ENCODE measurements at regions not wholly inside any gene's neighbourhood (a gene's known extent, or its start where the extent isn't known, plus 50 kb on each side); places are given as distances from the start of the nearest gene placed in this dataset.

- TF ChIP-seq, protein P1, sequence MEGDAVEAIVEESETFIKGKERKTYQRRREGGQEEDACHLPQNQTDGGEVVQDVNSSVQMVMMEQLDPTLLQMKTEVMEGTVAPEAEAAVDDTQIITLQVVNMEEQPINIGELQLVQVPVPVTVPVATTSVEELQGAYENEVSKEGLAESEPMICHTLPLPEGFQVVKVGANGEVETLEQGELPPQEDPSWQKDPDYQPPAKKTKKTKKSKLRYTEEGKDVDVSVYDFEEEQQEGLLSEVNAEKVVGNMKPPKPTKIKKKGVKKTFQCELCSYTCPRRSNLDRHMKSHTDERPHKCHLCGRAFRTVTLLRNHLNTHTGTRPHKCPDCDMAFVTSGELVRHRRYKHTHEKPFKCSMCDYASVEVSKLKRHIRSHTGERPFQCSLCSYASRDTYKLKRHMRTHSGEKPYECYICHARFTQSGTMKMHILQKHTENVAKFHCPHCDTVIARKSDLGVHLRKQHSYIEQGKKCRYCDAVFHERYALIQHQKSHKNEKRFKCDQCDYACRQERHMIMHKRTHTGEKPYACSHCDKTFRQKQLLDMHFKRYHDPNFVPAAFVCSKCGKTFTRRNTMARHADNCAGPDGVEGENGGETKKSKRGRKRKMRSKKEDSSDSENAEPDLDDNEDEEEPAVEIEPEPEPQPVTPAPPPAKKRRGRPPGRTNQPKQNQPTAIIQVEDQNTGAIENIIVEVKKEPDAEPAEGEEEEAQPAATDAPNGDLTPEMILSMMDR (IDR thresholded peaks at IDR 0.05; ENCODE audit: low read depth, low read length) = no peak
- Histone ChIP-seq H3K27ac (ENCODE audit: low read depth, low read length) (no peak overlapping the region), H3K9me3 (ENCODE audit: control insufficient read depth, insufficient read depth, low read length) (no peaks in the 10 kb centered on the region; the same call in 1 of the 2 replicates), H3K4me3 (ENCODE audit: low read depth, low read length) (no peak overlapping the region), H3K27me3 (ENCODE audit: control insufficient read depth, insufficient read depth, low read length) (no peaks in the 10 kb centered on the region)
- CTCF ChIA-PET = no interaction called here
- DNase-seq (ENCODE audit: low read depth, low spot score) = no peak
- POLR2A ChIA-PET = no interaction called here
Observed at GRCh38 chr18:72637299-72637698, 93.2 kb upstream of the CBLN2 start.

- TF ChIP-seq, protein P1 (IDR thresholded peaks at IDR 0.05; ENCODE audit: low read depth, low read length) = no peak
- CTCF ChIA-PET = no interaction called here
- no peak overlapping the region for H3K4me3 ChIP-seq (ENCODE audit: low read depth, low read length)
Observed at GRCh38 chr18:72636611-72637010, 92.5 kb upstream of the CBLN2 start.

DNA sequence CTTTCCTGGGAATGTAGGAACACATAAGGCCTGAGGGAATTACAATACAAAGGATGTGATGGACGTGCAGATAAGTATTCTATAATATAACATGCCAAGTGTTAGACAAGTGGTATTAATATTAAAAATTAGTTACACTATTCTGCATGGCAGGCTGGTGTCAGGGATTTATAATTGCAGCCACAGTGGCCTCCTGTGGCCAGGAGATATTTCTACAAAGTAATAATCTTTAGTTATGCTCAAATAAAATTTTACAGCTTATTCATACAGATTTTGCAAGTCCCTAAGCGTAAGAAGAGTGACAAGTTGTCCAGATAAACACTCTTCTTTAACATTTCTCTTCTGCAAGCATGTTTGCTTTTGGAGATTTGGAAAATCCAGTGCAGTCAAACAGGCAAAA is 90.4 kb upstream of the CBLN2 start:
- no peak overlapping the region for H3K4me3 ChIP-seq (ENCODE audit: low read depth, low read length)
- no peak for DNase-seq (ENCODE audit: low read depth, low spot score)
- H3K27ac ChIP-seq (ENCODE audit: low read depth, low read length) = no peak overlapping the region
- ChIA-PET CTCF (no interaction called here), POLR2A (no interaction called here)
- H3K9me3 ChIP-seq (ENCODE audit: control insufficient read depth, insufficient read depth, low read length) = no peaks in the 10 kb centered on the region; the same call in none of the 2 replicates
- H3K27me3 ChIP-seq (ENCODE audit: control insufficient read depth, insufficient read depth, low read length) = no peaks in the 10 kb centered on the region
- TF ChIP-seq, protein P1 (IDR thresholded peaks at IDR 0.05; ENCODE audit: low read depth, low read length) = no peak

More at GRCh38 chr18:72636611-72637010, 92.5 kb upstream of the CBLN2 start:
- Histone ChIP-seq H3K9me3 (ENCODE audit: control insufficient read depth, insufficient read depth, low read length) (no peaks in the 10 kb centered on the region; the same call in 1 of the 2 replicates), H3K27ac (ENCODE audit: low read depth, low read length) (no peak overlapping the region), H3K27me3 (ENCODE audit: control insufficient read depth, insufficient read depth, low read length) (no peaks in the 10 kb centered on the region)
- no peak for DNase-seq (ENCODE audit: low read depth, low spot score)
- POLR2A ChIA-PET = no interaction called here

DNA sequence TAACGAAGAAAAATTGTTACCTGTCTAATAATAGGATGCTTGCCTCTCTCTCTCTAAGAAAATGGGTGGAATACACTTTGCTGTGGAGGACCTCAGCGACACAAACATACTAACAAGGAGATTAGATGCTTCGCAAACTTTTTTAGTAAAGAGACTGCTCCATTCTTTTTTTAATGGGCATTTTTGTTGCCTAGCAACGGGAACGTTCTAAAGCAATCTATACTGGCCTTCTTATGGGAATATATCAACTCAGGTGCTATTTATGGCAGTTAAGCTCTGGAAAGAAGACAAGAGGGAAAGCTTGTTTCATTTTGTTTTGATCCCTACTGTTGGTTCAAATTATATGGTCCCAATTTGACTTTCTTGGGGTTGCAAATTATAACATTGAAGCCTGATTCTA is 86.8 kb upstream of the CBLN2 start:
- Histone ChIP-seq H3K27ac (ENCODE audit: low read depth, low read length) (no peak overlapping the region), H3K4me3 (ENCODE audit: low read depth, low read length) (no peak overlapping the region), H3K27me3 (ENCODE audit: control insufficient read depth, insufficient read depth, low read length) (no peaks in the 10 kb centered on the region), H3K9me3 (ENCODE audit: control insufficient read depth, insufficient read depth, low read length) (no peaks in the 10 kb centered on the region; the same call in none of the 2 replicates)
- ChIA-PET POLR2A (no interaction called here), CTCF (no interaction called here)
- no peak for DNase-seq (ENCODE audit: low read depth, low spot score)
- TF ChIP-seq, protein P1 (IDR thresholded peaks at IDR 0.05; ENCODE audit: low read depth, low read length) = no peak

- H3K27me3 ChIP-seq (ENCODE audit: control insufficient read depth, insufficient read depth, low read length) = no peaks in the 10 kb centered on the region
- peaks cover 6% of the 10 kb centered on the region; the same call in 1 of the 2 replicates for H3K9me3 ChIP-seq (ENCODE audit: control insufficient read depth, insufficient read depth, low read length)
- H3K27ac ChIP-seq (ENCODE audit: low read depth, low read length) = no peak overlapping the region
- DNase-seq (ENCODE audit: low read depth, low spot score) = no peak
- POLR2A ChIA-PET = no interaction called here
- TF ChIP-seq, protein P1 (IDR thresholded peaks at IDR 0.05; ENCODE audit: low read depth, low read length) = no peak
- no peak overlapping the region for H3K4me3 ChIP-seq (ENCODE audit: low read depth, low read length)
- CTCF ChIA-PET = no interaction called here
Observed at GRCh38 chr18:72623444-72623843, 79.3 kb upstream of the CBLN2 start.

All from AG04450 (cell line).